Heart left ventricle (tissue), 13 donors: ENCODE measurements at regions not wholly inside any gene's neighbourhood (a gene's known extent, or its start where the extent isn't known, plus 50 kb on each side); places are given as distances from the start of the nearest gene placed in this dataset.

ENCODE experiments used
- POLR2A ChIP-seq, 2 donors: fragments of 450-650 bp; IDR thresholded peaks; one replicate each; pipeline ENCODE4 v1.6.1; 2017; ENCODE audit warnings: antibody characterized with exemption in 2 of 2, mild to moderate bottlenecking in 2 of 2, moderate library complexity in 2 of 2
- TF ChIP-seq, protein P1 (sequence below), 12 donors: fragments of 200-600 bp; sonication (generic) in 4 of 12; IDR thresholded peaks; one replicate each; pipeline versions ENCODE4 v1.5.0 to v1.8.0; 2018 to 2022; ENCODE audit warnings: antibody characterized with exemption in 12 of 12, mild to moderate bottlenecking in 5 of 12
- donor health status: ischemic (EF 13 %, LVEDD 7.1; RV severe dilation, severe dysfunction).
- donor health status: DM: no; HTN: yes; CAD: no.
- donor health status: DM: no; HTN: no; CAD: no.
- donor health status: ischemic (EF 25% LVEDD 6.9; RV normal size, moderate dysfunction).
- donor health status: ischemic (EF 25% LVEDD 5.7; RV mildly dilated, moderate dysfunction).
- donor health status: ischemic (EF 35%, LVEDD 5.7; RV mildly dilated, moderate dysfunction).
- donor health status: nonischemic (EF 11% LVEDD 7.7; RV severe dilation, severe dysfunction).
- donor health status: DM: yes; HTN: yes; CAD: no.
- donor health status: PGD.
- donor health status: ischemic (EF 29% LVEDD 5.4; RV normal size, mild dysfunction).
- donor health status: nonischemic (EF 23%, LVEDD 6.1; RV moderate dilation, normal function).

DNA sequence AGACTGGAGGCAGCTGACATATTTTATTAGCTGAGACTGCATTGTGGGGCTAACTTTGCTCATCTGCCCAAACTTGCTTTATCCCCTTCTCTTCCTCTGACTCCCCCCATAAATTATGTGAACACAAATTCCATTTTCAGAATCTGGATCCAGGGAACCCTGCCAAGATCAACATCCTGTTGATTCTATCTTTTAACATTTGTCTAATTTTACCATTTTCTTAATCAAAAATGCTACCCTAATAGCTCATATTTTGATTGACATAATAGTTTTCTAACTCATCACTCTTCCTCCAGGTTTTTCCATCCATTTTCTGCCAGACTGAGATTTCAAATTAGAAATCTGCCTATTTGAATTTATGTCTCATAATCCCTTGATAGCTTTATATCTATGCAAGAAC is 184.7 kb upstream of the PRSS16 start:
- TF ChIP-seq, protein P1, sequence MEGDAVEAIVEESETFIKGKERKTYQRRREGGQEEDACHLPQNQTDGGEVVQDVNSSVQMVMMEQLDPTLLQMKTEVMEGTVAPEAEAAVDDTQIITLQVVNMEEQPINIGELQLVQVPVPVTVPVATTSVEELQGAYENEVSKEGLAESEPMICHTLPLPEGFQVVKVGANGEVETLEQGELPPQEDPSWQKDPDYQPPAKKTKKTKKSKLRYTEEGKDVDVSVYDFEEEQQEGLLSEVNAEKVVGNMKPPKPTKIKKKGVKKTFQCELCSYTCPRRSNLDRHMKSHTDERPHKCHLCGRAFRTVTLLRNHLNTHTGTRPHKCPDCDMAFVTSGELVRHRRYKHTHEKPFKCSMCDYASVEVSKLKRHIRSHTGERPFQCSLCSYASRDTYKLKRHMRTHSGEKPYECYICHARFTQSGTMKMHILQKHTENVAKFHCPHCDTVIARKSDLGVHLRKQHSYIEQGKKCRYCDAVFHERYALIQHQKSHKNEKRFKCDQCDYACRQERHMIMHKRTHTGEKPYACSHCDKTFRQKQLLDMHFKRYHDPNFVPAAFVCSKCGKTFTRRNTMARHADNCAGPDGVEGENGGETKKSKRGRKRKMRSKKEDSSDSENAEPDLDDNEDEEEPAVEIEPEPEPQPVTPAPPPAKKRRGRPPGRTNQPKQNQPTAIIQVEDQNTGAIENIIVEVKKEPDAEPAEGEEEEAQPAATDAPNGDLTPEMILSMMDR (IDR thresholded peaks at IDR 0.05): no peak
- no peak for TF ChIP-seq POLR2A (IDR thresholded peaks at IDR 0.05)
